Adrenal gland (tissue), 9 donors: ENCODE measurements at regions not wholly inside any gene's neighbourhood (a gene's known extent, or its start where the extent isn't known, plus 50 kb on each side); places are given as distances from the start of the nearest gene placed in this dataset.

ENCODE experiments used
- DNase-seq, 7 donors: peaks; one replicate each; pipeline ENCODE4 v3.0.0-alpha.2; 2019 to 2020
- H3K27ac ChIP-seq, 5 donors: fragments of 200-600 bp; sonication (generic) in 4 of 5; 1 replicate in 3 of 5; 2 replicates in 2 of 5; pipeline versions ENCODE4 v1.5.1 to v1.8.0; 2016 to 2020; ENCODE audit warnings: mild to moderate bottlenecking in 1 of 5
- H3K27me3 ChIP-seq: fragments of 200-600 bp; 2 replicates; pipeline ENCODE4 v1.8.0; 2021
- H3K36me3 ChIP-seq, 2 donors: fragments of 200-600 bp; replicated peaks in 1 of 2; 1 replicate in 1 of 2; 2 replicates in 1 of 2; pipeline versions ENCODE4 v1.5.1 to v1.8.0; 2018 to 2022
- H3K4me1 ChIP-seq, 2 donors: fragments of 200-600 bp; replicated peaks in 1 of 2; 1 replicate in 1 of 2; 2 replicates in 1 of 2; pipeline versions ENCODE4 v1.5.1 to v1.8.0; 2018 to 2021
- H3K4me3 ChIP-seq, 4 donors: fragments of 200-600 bp; sonication (generic) in 3 of 4; one replicate each; pipeline ENCODE4 v1.5.1; 2016 to 2018
- H3K9me3 ChIP-seq, 3 donors: fragments of 200-600 bp; sonication (generic) in 1 of 3; replicated peaks in 1 of 3; 1 replicate in 2 of 3; 2 replicates in 1 of 3; pipeline versions ENCODE4 v1.5.1 to v1.8.0; 2016 to 2021
- POLR2A ChIP-seq, 2 donors: fragments of 450-650 bp; IDR thresholded peaks; one replicate each; pipeline ENCODE4 v1.6.1; 2017; ENCODE audit warnings: antibody characterized with exemption in 2 of 2, mild to moderate bottlenecking in 2 of 2, moderate library complexity in 1 of 2
- WGBS, 4 donors: extraction: QIAGEN DNeasy Blood & Tissue Kit in 2 of 4; methylation state at CpG; one replicate each; pipeline versions ENCODE4 v1.1.5 to v1.1.7; 2013 to 2017; 5-methylcytosine and 5-hydroxymethylcytosine counted together
- intact Hi-C, 2 donors: fragments of 100-400 bp; cut with DNase I; formaldehyde crosslinking; loops; one replicate each; pipeline versions ENCODE4 v1.14.1 to v1.15.0; 2022 to 2023
- TF ChIP-seq, protein P1 (sequence below), 6 experiments: fragments of 450-650 bp in 4 of 6; fragments of 200-600 bp in 2 of 6; sonication (generic) in 1 of 6; IDR thresholded peaks; 1 replicate in 5 of 6; 2 replicates in 1 of 6; pipeline versions ENCODE4 v1.5.1 to v1.8.0; 2016 to 2021; ENCODE audit warnings: antibody characterized with exemption in 6 of 6, mild to moderate bottlenecking in 2 of 6, moderate library complexity in 1 of 6
- donor health status: healthy with polysubstance abuse.
- donor health status: Bipolar disorder and iron deficiency.
- donor health status: DM: yes; HTN: yes; CAD: no.
- donor health status: DM: no; HTN: no; CAD: no.
- donor health status: DM: no; HTN: no; CAD: no.

DNA sequence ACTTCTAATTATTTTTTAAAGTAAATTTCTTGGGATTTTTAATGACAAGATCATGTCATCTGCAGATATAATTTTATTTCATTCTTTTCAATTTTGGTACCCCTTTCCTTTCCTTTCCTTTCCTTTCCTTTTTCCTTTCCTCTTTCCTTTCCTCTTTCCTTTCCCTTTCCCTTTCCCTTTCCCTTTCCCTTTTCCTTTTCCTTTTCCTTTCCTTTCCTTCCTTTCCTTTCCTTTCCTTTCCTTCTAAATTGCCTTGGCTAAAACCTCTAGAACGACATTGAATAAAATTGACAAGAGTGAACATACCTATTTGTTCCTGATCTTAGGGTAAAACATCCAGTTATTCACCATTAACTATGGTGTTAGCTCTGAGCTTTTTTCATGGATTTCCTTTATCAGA is 334.1 kb downstream of the NDFIP2 start:
- Histone ChIP-seq H3K27ac (no peak overlapping the region), H3K36me3 (no peaks in the 10 kb centered on the region), H3K27me3 (no peaks in the 10 kb centered on the region), H3K4me1 (no peaks in the 10 kb centered on the region), H3K9me3 (no peaks in the 10 kb centered on the region), H3K4me3 (no peak overlapping the region)
- intact Hi-C loops = no loop called here
- TF ChIP-seq, protein P1, sequence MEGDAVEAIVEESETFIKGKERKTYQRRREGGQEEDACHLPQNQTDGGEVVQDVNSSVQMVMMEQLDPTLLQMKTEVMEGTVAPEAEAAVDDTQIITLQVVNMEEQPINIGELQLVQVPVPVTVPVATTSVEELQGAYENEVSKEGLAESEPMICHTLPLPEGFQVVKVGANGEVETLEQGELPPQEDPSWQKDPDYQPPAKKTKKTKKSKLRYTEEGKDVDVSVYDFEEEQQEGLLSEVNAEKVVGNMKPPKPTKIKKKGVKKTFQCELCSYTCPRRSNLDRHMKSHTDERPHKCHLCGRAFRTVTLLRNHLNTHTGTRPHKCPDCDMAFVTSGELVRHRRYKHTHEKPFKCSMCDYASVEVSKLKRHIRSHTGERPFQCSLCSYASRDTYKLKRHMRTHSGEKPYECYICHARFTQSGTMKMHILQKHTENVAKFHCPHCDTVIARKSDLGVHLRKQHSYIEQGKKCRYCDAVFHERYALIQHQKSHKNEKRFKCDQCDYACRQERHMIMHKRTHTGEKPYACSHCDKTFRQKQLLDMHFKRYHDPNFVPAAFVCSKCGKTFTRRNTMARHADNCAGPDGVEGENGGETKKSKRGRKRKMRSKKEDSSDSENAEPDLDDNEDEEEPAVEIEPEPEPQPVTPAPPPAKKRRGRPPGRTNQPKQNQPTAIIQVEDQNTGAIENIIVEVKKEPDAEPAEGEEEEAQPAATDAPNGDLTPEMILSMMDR (IDR thresholded peaks at IDR 0.05) = no peak
- TF ChIP-seq POLR2A (IDR thresholded peaks at IDR 0.05) = no peak
- WGBS, 4 donors = 79 to 94% (median 87%) methylated on average over 1 of the region's 1 CpG
- no peak for DNase-seq

DNA sequence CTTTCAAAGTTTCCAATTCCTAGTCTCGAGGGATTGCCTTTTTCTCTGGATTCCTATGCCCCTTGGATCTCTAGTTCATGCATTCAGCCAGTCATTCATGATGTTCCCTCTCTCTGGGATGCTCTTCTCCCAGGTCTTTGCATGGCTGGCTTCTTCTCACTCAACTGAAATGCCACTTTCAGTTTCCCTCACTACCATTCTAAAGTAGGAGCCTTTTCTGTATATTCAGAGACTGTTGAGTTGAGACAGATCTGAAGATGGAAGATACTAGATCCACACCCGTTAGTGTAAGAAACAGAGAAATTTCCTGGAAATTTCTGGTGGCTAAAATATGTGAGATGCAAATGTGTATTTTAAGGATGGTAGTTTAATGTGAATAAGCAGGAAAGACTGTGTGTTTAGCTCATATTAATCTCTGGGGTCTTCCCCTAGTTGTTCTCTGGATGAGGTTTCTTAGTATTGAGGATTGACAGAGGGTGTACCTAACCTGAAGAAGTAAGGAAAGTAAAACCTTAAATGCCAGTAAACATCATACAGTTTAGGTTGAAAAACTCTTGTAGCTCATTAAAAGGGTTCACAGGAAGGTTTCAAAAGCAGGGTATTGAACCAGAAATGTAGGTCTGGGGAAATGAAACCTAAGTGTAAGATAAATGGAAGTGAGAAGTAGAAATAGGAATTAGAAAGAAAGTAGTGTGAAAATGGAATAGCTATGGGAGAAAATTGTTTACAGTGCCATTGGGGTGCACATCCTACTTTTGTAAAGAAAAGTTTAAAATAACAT is 331.3 kb downstream of the NDFIP2 start:
- H3K4me1 ChIP-seq = no peaks in the 10 kb centered on the region
- WGBS, 4 donors = 56 to 82% (median 72%) methylated on average over 2 of the region's 2 CpGs

DNA sequence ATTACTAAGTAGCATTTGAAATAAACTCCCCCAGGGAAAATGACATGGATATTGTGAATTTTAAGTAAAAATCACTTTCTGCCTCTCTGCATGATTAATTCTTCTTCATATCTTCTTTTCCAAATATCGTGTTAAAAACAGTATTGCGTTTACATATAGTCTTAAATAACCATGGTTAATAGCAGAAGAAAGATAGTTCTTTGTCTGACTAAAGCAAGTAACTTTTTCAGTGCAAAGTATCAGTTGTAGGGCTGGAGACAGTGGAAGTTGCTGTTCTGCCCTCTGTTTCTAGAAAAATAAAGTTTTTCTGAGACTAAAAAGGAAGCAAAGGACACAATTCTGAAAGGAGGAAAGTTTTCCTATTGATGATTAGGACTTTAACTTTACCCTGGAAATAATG is 330.2 kb downstream of the NDFIP2 start:
- intact Hi-C loops = no loop called here
- no peak for TF ChIP-seq POLR2A (IDR thresholded peaks at IDR 0.05)
- TF ChIP-seq, protein P1 (IDR thresholded peaks at IDR 0.05) = no peak
- Histone ChIP-seq H3K4me1 (no peaks in the 10 kb centered on the region), H3K36me3 (no peaks in the 10 kb centered on the region), H3K4me3 (no peak overlapping the region), H3K27me3 (no peaks in the 10 kb centered on the region), H3K27ac (no peak overlapping the region), H3K9me3 (no peaks in the 10 kb centered on the region)
- 28 to 40% (median 33%) methylated on average over 2 of the region's 2 CpGs for WGBS, 4 donors
- no peak for DNase-seq

More for the DNA sequence above, 331.3 kb downstream of the NDFIP2 start:
- no peaks in the 10 kb centered on the region for H3K36me3 ChIP-seq
- no peak overlapping the region for H3K4me3 ChIP-seq
- DNase-seq = no peak
- H3K9me3 ChIP-seq = no peaks in the 10 kb centered on the region
- no peaks in the 10 kb centered on the region for H3K27me3 ChIP-seq
- intact Hi-C loops = no loop called here
- TF ChIP-seq POLR2A (IDR thresholded peaks at IDR 0.05) = no peak
- TF ChIP-seq, protein P1 (IDR thresholded peaks at IDR 0.05) = no peak
- H3K27ac ChIP-seq = no peak overlapping the region

DNA sequence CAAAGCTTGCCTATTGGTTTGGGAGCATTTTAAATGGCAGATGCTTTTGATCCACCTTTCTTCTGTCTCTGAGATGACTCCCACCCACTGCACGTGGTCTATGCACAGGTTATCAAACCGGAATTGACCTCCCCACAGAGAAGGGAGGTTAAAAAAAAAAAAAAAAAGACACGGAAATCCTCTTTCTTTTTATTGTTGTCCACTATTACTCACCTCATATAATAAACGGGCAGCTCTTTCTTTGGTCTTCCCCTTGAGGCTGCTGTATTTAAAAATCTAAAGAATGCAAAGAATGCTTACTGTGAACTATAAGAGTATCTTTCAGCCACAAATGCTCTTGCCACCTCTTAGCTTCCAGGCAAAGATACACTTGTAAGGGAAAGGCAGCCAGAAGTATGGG is 329.7 kb downstream of the NDFIP2 start:
- TF ChIP-seq, protein P1 (IDR thresholded peaks at IDR 0.05) = no peak
- no peak for TF ChIP-seq POLR2A (IDR thresholded peaks at IDR 0.05)
- no peak overlapping the region for H3K27ac ChIP-seq
- intact Hi-C loops = no loop called here
- H3K27me3 ChIP-seq = no peaks in the 10 kb centered on the region
- DNase-seq = no peak
- H3K4me3 ChIP-seq = no peak overlapping the region
- WGBS, 4 donors = 19 to 30% (median 25%) methylated on average over 4 of the region's 4 CpGs
- no peaks in the 10 kb centered on the region for H3K4me1 ChIP-seq
- no peaks in the 10 kb centered on the region for H3K36me3 ChIP-seq
- H3K9me3 ChIP-seq = no peaks in the 10 kb centered on the region
